HepG2 (cell line): ENCODE measurements at regions not wholly inside any gene's neighbourhood (a gene's known extent, or its start where the extent isn't known, plus 50 kb on each side); places are given as distances from the start of the nearest gene placed in this dataset.

Experiments used
- ATAC-seq: fragments of 200-7000 bp; cut with Tn5 transposase; 3 replicates; pipeline ENCODE4 v1.9.1; 2020; ENCODE audit warnings: mild to moderate bottlenecking, moderate library complexity
- BruUV-seq: library from RNA; stranded (reverse); fragments of 400-500 nt; replicated peaks from 2 replicates; lab custom pipeline; 2021; lab: Mats Ljungman, UMichigan
- CTCF ChIA-PET: fragments of 300-600 bp; formaldehyde crosslinking; extraction: SDS; loops from one replicate; lab custom pipeline; 2021; ENCODE audit warnings: low total read pairs, inconsistent platforms, low intra/inter-chr PET ratio; lab: Yijun Ruan, JAX
- POLR2A ChIA-PET: fragments of 350-600 bp; sonication (Branson Sonifier 250); formaldehyde crosslinking; loops from one replicate; lab custom pipeline; 2020; ENCODE audit warnings: antibody characterized with exemption, inconsistent platforms; lab: Yijun Ruan, JAX
- DNase-seq: peaks from one replicate; pipeline ENCODE4 v3.0.0-alpha.2; 2015; ENCODE audit warnings: low spot score
- FAIRE-seq: peaks from 3 replicates; lab custom pipeline; 2011; peaks lifted over from hg19 to GRCh38; lab: Jason Lieb, UNC
- H2AFZ ChIP-seq: one replicate; pipeline ENCODE4 v1.6.1; 2011; ENCODE audit warnings: low read length, inconsistent platforms
- H3K27ac ChIP-seq: fragments of 300-600 bp; 3 replicates; pipeline ENCODE4 v1.8.0; 2011; ENCODE audit warnings: mixed run types, mild to moderate bottlenecking, mixed read lengths, low read length, inconsistent platforms; ENCODE audit not compliant: insufficient read depth; ENCODE audit errors: extremely low read length
- H3K27me3 ChIP-seq, 2 experiments: fragments of 200-600 bp in 1 of 2; 2 replicates in 1 of 2; 3 replicates in 1 of 2; pipeline versions ENCODE4 v1.6.0 to v1.8.0; 2011; ENCODE audit warnings: low read length in 2 of 2, mild to moderate bottlenecking in 2 of 2, moderate library complexity in 2 of 2, inconsistent platforms in 1 of 2; ENCODE audit not compliant: insufficient read depth in 2 of 2, control insufficient read depth in 1 of 2
- H3K36me3 ChIP-seq, 2 experiments: fragments of 200-600 bp in 1 of 2; replicated peaks in 1 of 2; 2 replicates in 1 of 2; 3 replicates in 1 of 2; pipeline versions ENCODE4 v1.5.1 to v1.8.0; 2011; ENCODE audit warnings: low read length in 2 of 2, inconsistent platforms in 1 of 2; ENCODE audit not compliant: insufficient read depth in 2 of 2, control insufficient read depth in 1 of 2
- H3K4me1 ChIP-seq: 2 replicates; pipeline ENCODE4 v1.5.1; 2012; ENCODE audit warnings: low read length, inconsistent platforms; ENCODE audit not compliant: insufficient read depth
- H3K4me2 ChIP-seq: 2 replicates; pipeline ENCODE4 v1.6.0; 2011; ENCODE audit warnings: low read depth, low read length, inconsistent platforms
- H3K4me3 ChIP-seq, 3 experiments: fragments of 200-600 bp in 1 of 3; sonication (generic), shearing (Covaris generic) in 1 of 3; replicated peaks in 1 of 3; 2 replicates each; pipeline ENCODE4 v1.5.1; 2011 to 2016; ENCODE audit warnings: low read length in 3 of 3, inconsistent platforms in 2 of 3, low read depth in 2 of 3, mild to moderate bottlenecking in 2 of 3, control low read depth in 1 of 3, mixed read lengths in 1 of 3; ENCODE audit not compliant: insufficient read depth in 1 of 3
- H3K79me2 ChIP-seq: one replicate; pipeline ENCODE4 v1.6.1; 2011; ENCODE audit warnings: low read length, inconsistent platforms; ENCODE audit not compliant: insufficient read depth
- H3K9ac ChIP-seq: 2 replicates; pipeline ENCODE4 v1.6.0; 2011; ENCODE audit warnings: mild to moderate bottlenecking, low read depth, low read length, inconsistent platforms; ENCODE audit not compliant: insufficient read depth
- H3K9me3 ChIP-seq: 2 replicates; pipeline ENCODE4 v1.5.1; 2012; ENCODE audit warnings: mild to moderate bottlenecking, low read length
- H4K20me1 ChIP-seq: 2 replicates; pipeline ENCODE4 v1.6.0; 2011; ENCODE audit warnings: inconsistent platforms, mild to moderate bottlenecking, low read length, moderate library complexity; ENCODE audit not compliant: insufficient read depth
- ERF ChIP-seq: IDR thresholded peaks from 2 replicates; pipeline ENCODE4 v1.6.1; 2018; ENCODE audit warnings: missing biosample characterization, missing genetic modification reagents
- FUBP1 ChIP-seq: sonication (generic); formaldehyde crosslinking; IDR thresholded peaks from 2 replicates; pipeline ENCODE4 v1.5.1; 2020; ENCODE audit warnings: missing genetic modification reagents, mild to moderate bottlenecking, borderline replicate concordance
- ISX ChIP-seq: sonication (generic); formaldehyde crosslinking; conservative IDR thresholded peaks from 2 replicates; pipeline ENCODE4 v1.5.0; 2020; ENCODE audit warnings: missing genetic modification reagents
- MEIS1 ChIP-seq: sonication (generic); formaldehyde crosslinking; IDR thresholded peaks from 2 replicates; pipeline ENCODE4 v1.9.0; 2021; ENCODE audit warnings: mild to moderate bottlenecking, missing genetic modification reagents, moderate library complexity, borderline replicate concordance
- NR3C1 ChIP-seq: sonication (generic); formaldehyde crosslinking; IDR thresholded peaks from 2 replicates; pipeline ENCODE4 v1.4.0; 2020; ENCODE audit warnings: missing genetic modification reagents
- THYN1 ChIP-seq: sonication (generic); formaldehyde crosslinking; IDR thresholded peaks from 2 replicates; pipeline ENCODE4 v1.8.1; 2023; ENCODE audit warnings: low read depth, mild to moderate bottlenecking, moderate library complexity, missing genetic modification reagents, borderline replicate concordance
- ZNF333 ChIP-seq: sonication (generic); formaldehyde crosslinking; IDR thresholded peaks from 2 replicates; pipeline ENCODE4 v1.4.0; 2020; ENCODE audit warnings: mild to moderate bottlenecking, missing genetic modification reagents, borderline replicate concordance
- WGBS: methylation state at CpG from one replicate; pipeline ENCODE4 v1.1.6; 2017; ENCODE audit warnings: low lambda C conversion rate; 5-methylcytosine and 5-hydroxymethylcytosine counted together
- in situ Hi-C: cut with HindIII; loops from 2 replicates; pipeline ENCODE4 v1.10.0; 2017; ENCODE audit warnings: low pct_unique_long_range_greater_than_20kb; ENCODE audit not compliant: extremely low pct_ligation_motif_present
- intact Hi-C: fragments of 100-400 bp; cut with micrococcal nuclease; formaldehyde crosslinking; loops from one replicate; pipeline ENCODE4 v1.10.0; 2022; ENCODE audit not compliant: unreplicated experiment

- TF ChIP-seq MEIS1 (CRISPR knock-in tag) = no peak
- TF ChIP-seq, all 625 proteins: peak for 0
Observed at GRCh38 chr4:146110871-146111485, 64.5 kb upstream of the LSM6 start (continued).

- no TSS peak for BruUV-seq
- H4K20me1 ChIP-seq = no peaks in the 10 kb centered on the region
- DNase-seq (no peak), FAIRE-seq (no peak), ATAC-seq (no peak)
- intact Hi-C loops (no loop called here), in situ Hi-C loops (no loop called here)
- no peak overlapping the region for H3K27ac ChIP-seq
- ChIA-PET POLR2A (no interaction called here), CTCF (no interaction called here)
- 2% methylated on average over 1 of the region's 1 CpG for WGBS
- H3K4me3 ChIP-seq = no peak overlapping the region
- no peaks in the 10 kb centered on the region for H3K9me3 ChIP-seq
- H3K79me2 ChIP-seq = no peaks in the 10 kb centered on the region
- TF ChIP-seq FUBP1 (CRISPR knock-in tag) (no peak), NR3C1 (no peak), ISX (no peak), ERF (CRISPR knock-in tag) (no peak), THYN1 (CRISPR knock-in tag) (no peak), ZNF333 (CRISPR knock-in tag) (no peak)
- no peak overlapping the region for H3K9ac ChIP-seq
- no peak overlapping the region for H2AFZ ChIP-seq
- H3K4me1 ChIP-seq = peaks cover 7% of the 10 kb centered on the region
- no peaks in the 10 kb centered on the region for H3K36me3 ChIP-seq
- no peak overlapping the region for H3K4me2 ChIP-seq
- no peaks in the 10 kb centered on the region; a peak in 1 of 5 replicates for H3K27me3 ChIP-seq
Observed at GRCh38 chr4:146108756-146109155, 66.8 kb upstream of the LSM6 start.
